Testis (tissue), 2 donors: ENCODE measurements at regions not wholly inside any gene's neighbourhood (a gene's known extent, or its start where the extent isn't known, plus 50 kb on each side); places are given as distances from the start of the nearest gene placed in this dataset.

Experiments used
- POLR2A ChIP-seq: fragments of 450-650 bp; IDR thresholded peaks from one replicate; pipeline ENCODE4 v1.6.1; 2017; ENCODE audit warnings: antibody characterized with exemption, mild to moderate bottlenecking, moderate library complexity
- TF ChIP-seq, protein P1 (sequence below), 3 experiments: fragments of 450-650 bp in 2 of 3; fragments of 200-600 bp in 1 of 3; sonication (generic) in 1 of 3; IDR thresholded peaks; one replicate each; pipeline ENCODE4 v1.5.1; 2016 to 2019; ENCODE audit warnings: antibody characterized with exemption in 3 of 3, mild to moderate bottlenecking in 2 of 3, moderate library complexity in 1 of 3

DNA sequence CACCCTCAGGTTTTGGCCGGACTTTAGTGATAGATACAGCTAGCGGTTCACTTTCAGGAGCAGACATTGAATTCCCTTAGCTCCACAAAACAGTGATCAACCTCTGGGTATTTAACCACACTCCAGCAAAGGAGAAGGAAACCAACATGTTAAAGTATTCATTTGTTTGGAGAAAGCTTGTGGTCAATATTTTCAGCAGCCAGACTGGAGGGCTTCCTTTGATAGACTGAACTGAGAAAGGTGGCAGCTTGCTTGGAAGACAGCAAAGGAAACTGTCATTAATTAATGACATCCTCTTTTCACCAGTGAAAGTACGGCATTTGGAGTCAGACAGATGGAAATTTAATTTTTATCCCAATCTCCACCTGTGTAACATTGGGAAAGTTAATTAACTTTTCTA is 289.1 kb upstream of the CLNK start:
- TF ChIP-seq, protein P1, sequence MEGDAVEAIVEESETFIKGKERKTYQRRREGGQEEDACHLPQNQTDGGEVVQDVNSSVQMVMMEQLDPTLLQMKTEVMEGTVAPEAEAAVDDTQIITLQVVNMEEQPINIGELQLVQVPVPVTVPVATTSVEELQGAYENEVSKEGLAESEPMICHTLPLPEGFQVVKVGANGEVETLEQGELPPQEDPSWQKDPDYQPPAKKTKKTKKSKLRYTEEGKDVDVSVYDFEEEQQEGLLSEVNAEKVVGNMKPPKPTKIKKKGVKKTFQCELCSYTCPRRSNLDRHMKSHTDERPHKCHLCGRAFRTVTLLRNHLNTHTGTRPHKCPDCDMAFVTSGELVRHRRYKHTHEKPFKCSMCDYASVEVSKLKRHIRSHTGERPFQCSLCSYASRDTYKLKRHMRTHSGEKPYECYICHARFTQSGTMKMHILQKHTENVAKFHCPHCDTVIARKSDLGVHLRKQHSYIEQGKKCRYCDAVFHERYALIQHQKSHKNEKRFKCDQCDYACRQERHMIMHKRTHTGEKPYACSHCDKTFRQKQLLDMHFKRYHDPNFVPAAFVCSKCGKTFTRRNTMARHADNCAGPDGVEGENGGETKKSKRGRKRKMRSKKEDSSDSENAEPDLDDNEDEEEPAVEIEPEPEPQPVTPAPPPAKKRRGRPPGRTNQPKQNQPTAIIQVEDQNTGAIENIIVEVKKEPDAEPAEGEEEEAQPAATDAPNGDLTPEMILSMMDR (IDR thresholded peaks at IDR 0.05): no peak
- no peak for TF ChIP-seq POLR2A
